B cell (primary cell): ENCODE measurements at regions not wholly inside any gene's neighbourhood (a gene's known extent, or its start where the extent isn't known, plus 50 kb on each side); places are given as distances from the start of the nearest gene placed in this dataset.

ENCODE experiments used
- EZH2 ChIP-seq: IDR thresholded peaks from 2 replicates; pipeline ENCODE4 v1.6.1; 2012; ENCODE audit warnings: borderline replicate concordance, low read depth, mild to moderate bottlenecking, moderate library complexity, low read length; ENCODE audit not compliant: insufficient read depth, poor library complexity, severe bottlenecking
- TF ChIP-seq, protein P1 (sequence below): fragments of 200-600 bp; IDR thresholded peaks from one replicate; pipeline ENCODE4 v1.8.0; 2022; ENCODE audit warnings: antibody characterized with exemption, mild to moderate bottlenecking

DNA sequence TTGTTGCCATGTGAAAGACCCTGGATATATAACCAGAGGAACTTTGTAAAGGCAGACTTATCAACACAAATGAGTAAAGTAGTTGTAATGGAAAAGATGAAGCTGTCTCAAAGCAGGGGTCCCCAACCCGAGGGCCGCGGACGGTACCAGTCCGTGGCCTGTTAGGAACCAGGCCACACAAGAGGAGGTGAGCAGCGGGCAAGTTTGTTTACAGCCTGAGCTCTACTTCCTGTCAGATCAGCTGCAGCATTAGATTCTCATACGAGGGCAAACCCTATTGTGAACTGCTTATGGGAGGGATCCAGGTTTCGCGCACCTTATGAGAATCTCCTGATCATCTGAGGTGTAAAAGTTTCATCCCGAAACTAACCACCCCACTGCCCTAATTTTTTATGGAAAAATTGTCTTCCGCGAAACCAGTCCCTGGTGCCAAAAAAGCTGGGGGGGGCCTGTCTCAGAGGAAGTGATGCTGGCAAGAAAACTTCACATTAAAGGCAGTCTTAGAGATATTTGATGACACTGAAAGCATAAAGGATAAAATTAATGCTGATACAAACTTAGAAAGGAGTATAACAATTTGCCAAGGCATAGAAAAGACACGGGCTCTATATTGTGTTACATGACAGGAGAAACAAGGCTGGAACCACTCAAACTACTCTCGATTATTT is 57.5 kb upstream of the MSTN start:
- TF ChIP-seq, protein P1, sequence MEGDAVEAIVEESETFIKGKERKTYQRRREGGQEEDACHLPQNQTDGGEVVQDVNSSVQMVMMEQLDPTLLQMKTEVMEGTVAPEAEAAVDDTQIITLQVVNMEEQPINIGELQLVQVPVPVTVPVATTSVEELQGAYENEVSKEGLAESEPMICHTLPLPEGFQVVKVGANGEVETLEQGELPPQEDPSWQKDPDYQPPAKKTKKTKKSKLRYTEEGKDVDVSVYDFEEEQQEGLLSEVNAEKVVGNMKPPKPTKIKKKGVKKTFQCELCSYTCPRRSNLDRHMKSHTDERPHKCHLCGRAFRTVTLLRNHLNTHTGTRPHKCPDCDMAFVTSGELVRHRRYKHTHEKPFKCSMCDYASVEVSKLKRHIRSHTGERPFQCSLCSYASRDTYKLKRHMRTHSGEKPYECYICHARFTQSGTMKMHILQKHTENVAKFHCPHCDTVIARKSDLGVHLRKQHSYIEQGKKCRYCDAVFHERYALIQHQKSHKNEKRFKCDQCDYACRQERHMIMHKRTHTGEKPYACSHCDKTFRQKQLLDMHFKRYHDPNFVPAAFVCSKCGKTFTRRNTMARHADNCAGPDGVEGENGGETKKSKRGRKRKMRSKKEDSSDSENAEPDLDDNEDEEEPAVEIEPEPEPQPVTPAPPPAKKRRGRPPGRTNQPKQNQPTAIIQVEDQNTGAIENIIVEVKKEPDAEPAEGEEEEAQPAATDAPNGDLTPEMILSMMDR, result no peak
- TF ChIP-seq EZH2, result no peak
